PC-9 (cell line): ENCODE measurements at regions not wholly inside any gene's neighbourhood (a gene's known extent, or its start where the extent isn't known, plus 50 kb on each side); places are given as distances from the start of the nearest gene placed in this dataset.
"Not testable (repeated sequence)": the region's sequence is repeated elsewhere in the genome, so short reads cannot be mapped to it uniquely, and the experiment has no call there.

Experiments
- EZH2 ChIP-seq: fragments of 200-600 bp; sonication (generic); IDR thresholded peaks from 2 replicates; pipeline ENCODE4 v1.8.0; 2017; ENCODE audit warnings: antibody characterized with exemption, low read depth
- TF ChIP-seq, protein P1 (sequence below): fragments of 200-600 bp; sonication (generic); conservative IDR thresholded peaks from 2 replicates; pipeline ENCODE4 v1.6.1; 2017; ENCODE audit warnings: mixed run types, antibody characterized with exemption, mild to moderate bottlenecking, moderate library complexity

DNA sequence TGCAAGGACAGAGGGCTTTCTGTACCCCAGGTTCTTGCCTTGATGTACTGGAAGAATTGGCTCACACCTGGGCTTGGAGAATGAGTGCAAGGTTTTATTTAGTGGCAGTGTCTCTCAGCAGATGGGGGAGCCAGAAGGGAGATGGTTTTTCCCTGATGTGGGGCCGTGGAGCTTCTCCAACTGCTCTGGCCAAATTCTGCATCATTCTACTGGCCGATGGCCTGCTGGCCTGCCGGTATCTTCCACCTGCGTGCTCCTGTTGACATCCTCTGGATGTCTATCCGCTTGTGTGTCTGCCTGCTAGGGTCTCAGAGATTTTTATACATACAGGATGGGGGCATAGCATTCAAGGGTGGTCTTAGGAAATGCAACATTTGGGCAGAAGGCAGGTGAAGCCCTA is 466.5 kb upstream of the ZNF337 start:
- TF ChIP-seq, protein P1, sequence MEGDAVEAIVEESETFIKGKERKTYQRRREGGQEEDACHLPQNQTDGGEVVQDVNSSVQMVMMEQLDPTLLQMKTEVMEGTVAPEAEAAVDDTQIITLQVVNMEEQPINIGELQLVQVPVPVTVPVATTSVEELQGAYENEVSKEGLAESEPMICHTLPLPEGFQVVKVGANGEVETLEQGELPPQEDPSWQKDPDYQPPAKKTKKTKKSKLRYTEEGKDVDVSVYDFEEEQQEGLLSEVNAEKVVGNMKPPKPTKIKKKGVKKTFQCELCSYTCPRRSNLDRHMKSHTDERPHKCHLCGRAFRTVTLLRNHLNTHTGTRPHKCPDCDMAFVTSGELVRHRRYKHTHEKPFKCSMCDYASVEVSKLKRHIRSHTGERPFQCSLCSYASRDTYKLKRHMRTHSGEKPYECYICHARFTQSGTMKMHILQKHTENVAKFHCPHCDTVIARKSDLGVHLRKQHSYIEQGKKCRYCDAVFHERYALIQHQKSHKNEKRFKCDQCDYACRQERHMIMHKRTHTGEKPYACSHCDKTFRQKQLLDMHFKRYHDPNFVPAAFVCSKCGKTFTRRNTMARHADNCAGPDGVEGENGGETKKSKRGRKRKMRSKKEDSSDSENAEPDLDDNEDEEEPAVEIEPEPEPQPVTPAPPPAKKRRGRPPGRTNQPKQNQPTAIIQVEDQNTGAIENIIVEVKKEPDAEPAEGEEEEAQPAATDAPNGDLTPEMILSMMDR, result not testable (repeated sequence)
- not testable (repeated sequence) for TF ChIP-seq EZH2
